Stromal cell of bone marrow (primary cell): ENCODE measurements at regions not wholly inside any gene's neighbourhood (a gene's known extent, or its start where the extent isn't known, plus 50 kb on each side); places are given as distances from the start of the nearest gene placed in this dataset.

ENCODE experiments used
- DNase-seq: peaks from one replicate; pipeline ENCODE4 v3.0.0-alpha.2; 2012; ENCODE audit warnings: low read depth

DNA sequence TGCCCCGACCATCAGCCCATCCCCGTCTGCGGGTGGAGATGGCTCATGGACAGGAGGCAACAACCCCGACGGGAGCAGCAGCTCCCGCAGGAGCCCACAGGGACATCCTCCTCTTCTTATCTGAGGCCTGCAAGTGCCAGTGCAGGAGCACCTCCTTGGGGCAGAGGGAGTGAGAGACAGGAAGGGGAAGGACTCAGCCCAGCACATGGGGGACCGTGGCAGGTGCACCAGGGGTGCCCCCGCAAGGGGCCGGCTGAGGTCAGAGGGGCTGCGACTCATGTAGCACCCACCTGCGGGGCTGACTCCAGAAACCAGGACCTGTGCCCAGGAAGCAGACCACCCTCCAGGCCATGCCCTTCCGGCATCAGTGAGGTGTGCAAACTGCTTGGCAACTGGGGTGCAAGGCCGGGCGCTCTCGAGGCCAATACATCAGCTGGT lies 259.8 kb upstream of the ADAMTS16 start:
- DNase-seq, result no peak

DNA sequence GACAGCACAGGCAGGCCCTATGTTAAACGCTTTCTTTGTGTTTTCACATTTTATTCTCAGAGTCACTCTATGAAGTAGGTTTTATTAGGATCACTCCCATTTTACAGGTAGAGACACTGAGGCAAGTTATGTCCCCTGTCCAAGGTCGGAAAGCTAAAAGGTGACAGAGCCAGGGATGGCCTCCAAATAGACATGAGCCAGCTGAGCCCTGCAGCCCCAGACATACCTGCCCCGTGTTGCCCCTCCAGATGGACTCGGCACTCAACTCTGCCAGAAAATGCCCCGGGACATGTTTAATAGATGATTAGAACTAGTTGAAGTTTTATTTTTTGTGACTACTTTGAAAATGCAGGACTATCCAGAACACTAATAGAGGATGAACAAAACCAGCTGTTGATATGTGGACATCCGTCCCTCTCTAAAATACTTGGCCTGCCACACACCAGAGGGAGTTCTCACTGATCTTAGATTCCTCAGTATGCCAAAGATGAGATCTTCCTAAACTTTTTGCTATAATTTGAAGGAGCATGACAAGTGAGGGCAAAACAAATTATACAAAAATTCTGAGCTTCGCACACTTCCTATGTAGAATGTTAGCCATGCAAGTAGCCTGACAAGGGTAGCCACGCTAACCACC lies 258.6 kb upstream of the ADAMTS16 start:
- DNase-seq, result no peak

- no peak for DNase-seq
Observed at GRCh38 chr5:4882186-4882585, 257.9 kb upstream of the ADAMTS16 start.

- DNase-seq, result no peak
Observed at GRCh38 chr5:4883360-4883759, 256.8 kb upstream of the ADAMTS16 start.

GRCh38 chr5:4893063-4893744 lies 246.9 kb upstream of the ADAMTS16 start:
- no peak for DNase-seq

DNA sequence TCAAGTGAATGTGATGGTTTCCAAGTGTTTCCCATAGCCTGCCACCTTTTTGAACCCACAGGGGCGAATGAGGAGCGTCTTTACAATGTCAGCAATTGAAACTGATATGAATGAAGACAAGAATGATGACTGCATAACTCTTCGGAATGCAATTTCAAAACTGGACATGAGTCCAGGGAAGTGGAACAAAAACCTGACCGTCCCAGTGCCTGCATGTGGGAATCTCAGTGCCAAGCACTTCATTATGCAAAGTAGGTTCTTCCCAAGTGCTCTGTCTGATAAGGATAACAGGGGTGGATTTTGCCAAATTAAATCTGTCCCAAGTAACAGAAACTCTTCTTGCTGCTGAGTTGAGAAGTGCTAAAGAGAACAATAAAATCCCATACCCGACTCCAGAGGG lies 243.8 kb upstream of the ADAMTS16 start:
- no peak for DNase-seq

DNA sequence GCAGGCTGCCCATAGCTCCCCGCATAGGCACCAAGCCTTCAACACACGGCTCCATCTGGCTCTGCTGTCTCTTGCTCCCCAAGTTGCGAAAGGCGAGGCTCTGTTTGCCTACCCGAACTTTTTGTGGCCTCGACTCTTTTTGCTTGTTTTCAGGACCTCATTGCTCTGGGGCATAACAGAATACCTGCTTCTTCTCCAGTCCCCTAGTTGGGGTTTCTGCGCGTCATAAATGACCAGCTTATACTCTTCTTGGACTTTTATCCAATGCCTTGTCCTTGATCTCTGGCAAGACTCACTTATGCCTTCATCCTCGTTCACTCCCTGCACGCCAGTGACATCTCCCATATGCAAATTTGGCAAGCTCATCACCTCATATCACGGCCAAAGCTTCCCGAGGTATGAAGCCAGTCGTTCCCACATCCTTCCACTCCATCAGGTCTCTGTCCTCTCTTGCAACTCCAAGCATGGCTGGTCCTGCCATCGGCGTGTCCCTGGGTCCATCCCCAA lies 238.8 kb upstream of the ADAMTS16 start:
- no peak for DNase-seq

- DNase-seq, result no peak
Observed at GRCh38 chr5:4901924-4902323, 238.2 kb upstream of the ADAMTS16 start.

DNA sequence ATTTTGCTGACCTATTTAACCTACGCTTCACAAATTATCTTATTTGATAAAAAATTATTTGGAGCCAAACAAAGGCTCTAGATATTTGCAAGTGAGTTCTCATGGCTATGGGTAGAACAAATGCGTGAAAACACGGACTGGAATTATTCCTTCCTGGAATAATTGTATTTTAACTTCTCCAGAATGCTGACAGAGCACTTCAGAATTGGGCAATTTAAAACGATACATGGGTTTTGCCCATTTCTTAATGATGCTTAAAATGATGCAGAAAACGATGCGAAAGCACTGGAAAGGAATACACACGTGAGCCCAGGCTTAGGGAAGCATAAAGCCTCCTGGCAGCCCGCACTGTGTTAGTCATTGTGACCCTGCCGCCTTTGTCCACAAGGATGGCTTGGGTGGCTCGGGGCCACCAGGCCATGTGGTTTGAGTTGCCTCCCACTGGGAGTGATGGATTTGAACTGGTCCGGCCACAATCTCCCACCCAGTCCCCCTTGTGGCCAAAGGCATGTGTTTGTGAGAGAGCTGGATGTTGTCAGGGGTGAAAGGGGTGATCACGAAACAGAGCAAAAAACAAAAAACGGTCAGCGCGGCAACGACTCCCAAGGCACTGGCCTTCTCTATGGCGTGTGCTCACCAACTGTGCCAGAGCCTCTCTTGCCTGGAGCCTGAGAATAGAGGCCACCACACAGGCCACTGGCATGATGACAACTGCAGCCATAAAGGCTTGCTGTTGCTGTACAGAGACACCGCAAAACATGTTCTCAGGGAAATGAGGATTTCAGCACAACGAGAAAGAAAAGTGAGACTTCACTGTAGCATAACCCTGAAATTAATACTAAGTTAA lies 234.2 kb upstream of the ADAMTS16 start:
- peak; percentile 23 for DNase-seq

DNA sequence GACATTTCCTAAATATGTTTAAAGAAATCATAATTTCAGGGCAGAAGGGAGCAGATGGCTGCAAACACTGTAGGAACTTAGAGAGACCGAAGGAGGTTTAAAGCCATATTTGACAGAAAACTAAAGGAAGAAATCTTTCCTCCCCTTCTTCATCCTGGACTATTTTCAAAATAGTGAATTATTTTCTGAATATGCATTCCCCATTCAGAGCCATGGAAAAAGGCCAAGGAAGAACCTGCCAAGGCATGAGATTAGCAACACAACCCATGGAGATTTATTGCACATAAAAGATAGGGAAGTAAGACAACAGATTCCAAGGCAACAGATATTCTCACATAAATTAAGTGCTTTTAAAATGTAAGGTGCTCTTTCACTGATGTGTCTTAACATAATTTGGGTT lies 233.3 kb upstream of the ADAMTS16 start:
- DNase-seq, result no peak

GRCh38 chr5:4907571-4907970 lies 232.6 kb upstream of the ADAMTS16 start:
- no peak for DNase-seq

DNA sequence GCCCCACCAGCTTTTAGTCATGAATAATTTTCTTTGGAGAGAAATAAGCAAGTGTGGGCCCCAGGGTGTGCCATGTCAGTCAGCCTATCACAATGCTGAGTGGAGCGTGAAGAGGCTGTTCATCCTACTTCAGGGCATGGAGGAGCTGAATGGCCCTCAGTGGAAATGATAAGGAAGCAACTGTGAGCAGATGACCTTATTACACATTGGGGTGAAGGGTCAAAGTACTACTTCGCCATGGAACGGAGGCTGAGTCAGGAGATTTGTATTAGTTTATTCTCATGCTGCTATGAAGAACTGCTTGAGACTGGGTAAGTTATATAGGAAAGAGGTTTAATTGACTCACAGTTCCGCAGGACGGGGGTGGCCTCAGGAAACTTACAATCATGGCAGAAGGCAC lies 231.0 kb upstream of the ADAMTS16 start:
- DNase-seq, result no peak

- DNase-seq, result no peak
Observed at GRCh38 chr5:4911646-4912403, 228.3 kb upstream of the ADAMTS16 start.

- DNase-seq, result no peak
Observed at GRCh38 chr5:4921929-4922328, 218.2 kb upstream of the ADAMTS16 start.

- DNase-seq, result no peak
Observed at GRCh38 chr5:4924577-4924976, 215.6 kb upstream of the ADAMTS16 start.

- DNase-seq, result no peak
Observed at GRCh38 chr5:4927097-4927496, 213.0 kb upstream of the ADAMTS16 start.

GRCh38 chr5:4928409-4928808 lies 211.7 kb upstream of the ADAMTS16 start:
- no peak for DNase-seq

- DNase-seq, result no peak
Observed at GRCh38 chr5:4929092-4929655, 211.0 kb upstream of the ADAMTS16 start.

GRCh38 chr5:4939042-4939781 lies 200.9 kb upstream of the ADAMTS16 start:
- DNase-seq, result no peak

DNA sequence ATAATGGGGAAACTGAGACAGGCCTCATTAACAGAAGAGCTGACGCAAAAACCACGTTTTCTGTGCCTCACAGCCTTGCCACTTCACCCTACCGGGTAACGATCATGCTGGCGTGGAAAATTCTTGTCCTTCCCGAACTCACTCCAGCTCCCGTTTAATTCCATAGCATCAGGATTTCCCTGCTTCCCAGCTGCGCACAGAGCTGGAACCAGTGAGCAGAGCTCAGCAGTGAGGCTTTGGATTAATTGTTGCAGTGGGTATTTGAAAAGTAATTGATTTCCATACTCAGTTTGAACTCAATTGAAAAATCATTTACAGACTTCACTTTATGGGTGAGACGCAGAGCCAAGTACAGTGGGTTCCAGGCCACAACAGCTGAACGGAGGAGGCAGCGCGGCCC lies 199.0 kb upstream of the ADAMTS16 start:
- no peak for DNase-seq
